ENCODE measurements at regions not wholly inside any gene's neighbourhood (a gene's known extent, or its start where the extent isn't known, plus 50 kb on each side); places are given as distances from the start of the nearest gene placed in this dataset.
"Not testable (repeated sequence)": the region's sequence is repeated elsewhere in the genome, so short reads cannot be mapped to it uniquely, and the experiment has no call there.

- TF ChIP-seq CTCF, POLR2A, POLR2AphosphoS5 (IDR thresholded peaks at IDR 0.05): not testable (repeated sequence)
Observed at GRCh38 chr2:111302397-111303218, 181.9 kb downstream of the BCL2L11 start.

Measured in stomach (tissue), 4 donors.